ENCODE measurements at regions not wholly inside any gene's neighbourhood (a gene's known extent, or its start where the extent isn't known, plus 50 kb on each side); places are given as distances from the start of the nearest gene placed in this dataset.

DNA sequence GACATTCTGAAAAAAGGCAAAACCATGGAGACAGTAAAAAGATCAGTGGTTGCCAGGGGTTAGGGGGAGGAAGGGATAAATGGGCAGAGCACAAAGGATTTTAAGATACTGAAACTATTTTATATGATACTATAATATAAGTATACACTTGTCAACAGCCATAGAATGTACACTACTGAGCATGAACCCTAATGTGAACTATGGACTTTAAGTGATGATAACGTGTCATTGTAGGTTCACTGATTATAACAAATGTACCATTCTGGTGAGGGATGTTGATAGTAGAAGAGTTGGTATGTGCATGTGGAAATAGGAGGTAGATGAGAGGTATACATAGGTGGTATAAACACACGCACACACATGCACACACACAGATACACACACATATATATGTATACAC lies 241.6 kb downstream of the NOL4 start:
- no peaks in the 10 kb centered on the region for H3K27me3 ChIP-seq (ENCODE audit: insufficient read depth, insufficient read length)
- H3K4me1 ChIP-seq (ENCODE audit: insufficient read depth, insufficient read length): no peaks in the 10 kb centered on the region
- no peak for DNase-seq (ENCODE audit: low read depth, low spot score)
- no peak for TF ChIP-seq YY1 (IDR thresholded peaks at IDR 0.05; ENCODE audit: insufficient read depth, insufficient read length)
- no peak for TF ChIP-seq ZNF274 (IDR thresholded peaks at IDR 0.05; ENCODE audit: low read depth, low read length)
- no peak for TF ChIP-seq SUZ12 (IDR thresholded peaks at IDR 0.05; ENCODE audit: extremely low read depth, insufficient read depth, insufficient read length)
- H3K9ac ChIP-seq (ENCODE audit: insufficient read length, low read depth): no peak overlapping the region
- no peak overlapping the region for H3K4me3 ChIP-seq (ENCODE audit: insufficient read length, low read depth)
- no peaks in the 10 kb centered on the region for H3K36me3 ChIP-seq (ENCODE audit: insufficient read depth, insufficient read length, low read length)
- no peaks in the 10 kb centered on the region for H3K9me3 ChIP-seq (ENCODE audit: insufficient read depth, low read length)

DNA sequence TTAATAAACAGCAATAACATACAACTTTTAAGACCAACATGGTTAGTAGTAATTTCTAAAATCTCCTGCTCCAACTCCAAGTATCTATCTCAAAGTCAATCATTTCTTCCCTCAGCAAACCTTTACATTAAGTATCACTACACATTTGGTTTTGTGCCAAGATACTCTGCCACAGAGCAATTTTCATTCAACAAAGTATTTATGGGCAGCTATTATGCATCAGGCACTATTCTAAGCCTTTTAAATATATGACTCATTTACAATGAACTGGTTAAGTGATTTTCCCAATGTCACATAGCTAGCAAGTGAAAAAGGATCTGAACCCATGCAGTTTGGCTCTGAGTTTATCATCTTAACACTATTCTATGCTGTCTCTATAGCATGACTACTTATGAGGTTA lies 264.3 kb downstream of the NOL4 start:
- TF ChIP-seq ZNF274 (IDR thresholded peaks at IDR 0.05; ENCODE audit: low read depth, low read length) (no peak), YY1 (IDR thresholded peaks at IDR 0.05; ENCODE audit: insufficient read depth, insufficient read length) (no peak), SUZ12 (IDR thresholded peaks at IDR 0.05; ENCODE audit: extremely low read depth, insufficient read depth, insufficient read length) (no peak)
- no peak for DNase-seq (ENCODE audit: low read depth, low spot score)

DNA sequence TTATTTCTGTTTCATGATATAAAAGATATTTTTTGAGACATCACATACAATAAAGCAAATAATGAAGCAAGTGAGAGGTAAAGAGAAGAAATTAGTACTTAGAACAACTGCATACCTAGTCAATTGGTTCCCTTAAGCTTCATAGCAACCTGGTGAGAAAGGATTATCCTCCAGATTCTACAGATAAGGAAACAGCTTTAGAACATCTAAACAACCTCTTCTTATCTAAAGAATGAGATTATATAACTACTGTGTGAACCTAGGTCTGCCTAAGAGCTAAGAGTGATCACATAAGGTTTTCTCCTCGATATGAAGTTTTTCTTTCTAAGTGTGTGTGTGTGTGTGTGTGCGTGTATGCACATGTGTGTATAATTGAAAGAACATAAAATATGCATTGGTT lies 265.1 kb downstream of the NOL4 start:
- TF ChIP-seq ZNF274 (IDR thresholded peaks at IDR 0.05; ENCODE audit: low read depth, low read length): no peak
- no peak for TF ChIP-seq SUZ12 (IDR thresholded peaks at IDR 0.05; ENCODE audit: extremely low read depth, insufficient read depth, insufficient read length)
- no peak for TF ChIP-seq YY1 (IDR thresholded peaks at IDR 0.05; ENCODE audit: insufficient read depth, insufficient read length)
- H3K27me3 ChIP-seq (ENCODE audit: insufficient read depth, insufficient read length): no peaks in the 10 kb centered on the region
- no peaks in the 10 kb centered on the region for H3K36me3 ChIP-seq (ENCODE audit: insufficient read depth, insufficient read length, low read length)
- no peak overlapping the region for H3K4me3 ChIP-seq (ENCODE audit: insufficient read length, low read depth)
- H3K9ac ChIP-seq (ENCODE audit: insufficient read length, low read depth): no peak overlapping the region
- no peaks in the 10 kb centered on the region for H3K9me3 ChIP-seq (ENCODE audit: insufficient read depth, low read length)
- no peaks in the 10 kb centered on the region for H3K4me1 ChIP-seq (ENCODE audit: insufficient read depth, insufficient read length)
- no peak for DNase-seq (ENCODE audit: low read depth, low spot score)

More for the DNA sequence above, 264.3 kb downstream of the NOL4 start:
- no peaks in the 10 kb centered on the region for H3K9me3 ChIP-seq (ENCODE audit: insufficient read depth, low read length)
- no peak overlapping the region for H3K9ac ChIP-seq (ENCODE audit: insufficient read length, low read depth)
- H3K27me3 ChIP-seq (ENCODE audit: insufficient read depth, insufficient read length): no peaks in the 10 kb centered on the region
- H3K4me3 ChIP-seq (ENCODE audit: insufficient read length, low read depth): no peak overlapping the region
- H3K4me1 ChIP-seq (ENCODE audit: insufficient read depth, insufficient read length): no peaks in the 10 kb centered on the region
- H3K36me3 ChIP-seq (ENCODE audit: insufficient read depth, insufficient read length, low read length): no peaks in the 10 kb centered on the region

DNA sequence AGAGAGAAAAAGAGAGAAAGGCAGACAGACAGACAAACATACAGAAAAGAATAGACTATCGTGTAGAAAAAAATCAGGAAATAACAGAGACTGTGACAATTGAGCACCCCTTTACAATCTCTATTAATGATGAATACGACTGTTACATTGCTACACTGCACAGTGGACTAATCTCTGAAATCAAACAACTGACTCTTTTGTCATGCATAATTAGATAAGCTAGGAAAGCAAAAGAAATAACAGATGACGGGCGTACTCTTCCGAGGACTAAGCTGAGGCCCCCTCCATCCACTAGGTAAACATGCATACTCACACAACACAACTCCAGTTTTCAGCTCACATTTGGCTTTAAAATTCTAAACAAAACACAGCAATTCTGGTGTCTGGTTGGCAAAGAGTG lies 267.0 kb downstream of the NOL4 start:
- Histone ChIP-seq H3K4me3 (ENCODE audit: insufficient read length, low read depth) (no peak overlapping the region), H3K4me1 (ENCODE audit: insufficient read depth, insufficient read length) (no peaks in the 10 kb centered on the region), H3K36me3 (ENCODE audit: insufficient read depth, insufficient read length, low read length) (no peaks in the 10 kb centered on the region), H3K9ac (ENCODE audit: insufficient read length, low read depth) (no peak overlapping the region), H3K27me3 (ENCODE audit: insufficient read depth, insufficient read length) (no peaks in the 10 kb centered on the region), H3K9me3 (ENCODE audit: insufficient read depth, low read length) (no peaks in the 10 kb centered on the region)
- DNase-seq (ENCODE audit: low read depth, low spot score): no peak
- TF ChIP-seq YY1 (IDR thresholded peaks at IDR 0.05; ENCODE audit: insufficient read depth, insufficient read length) (no peak), SUZ12 (IDR thresholded peaks at IDR 0.05; ENCODE audit: extremely low read depth, insufficient read depth, insufficient read length) (no peak), ZNF274 (IDR thresholded peaks at IDR 0.05; ENCODE audit: low read depth, low read length) (no peak)

DNA sequence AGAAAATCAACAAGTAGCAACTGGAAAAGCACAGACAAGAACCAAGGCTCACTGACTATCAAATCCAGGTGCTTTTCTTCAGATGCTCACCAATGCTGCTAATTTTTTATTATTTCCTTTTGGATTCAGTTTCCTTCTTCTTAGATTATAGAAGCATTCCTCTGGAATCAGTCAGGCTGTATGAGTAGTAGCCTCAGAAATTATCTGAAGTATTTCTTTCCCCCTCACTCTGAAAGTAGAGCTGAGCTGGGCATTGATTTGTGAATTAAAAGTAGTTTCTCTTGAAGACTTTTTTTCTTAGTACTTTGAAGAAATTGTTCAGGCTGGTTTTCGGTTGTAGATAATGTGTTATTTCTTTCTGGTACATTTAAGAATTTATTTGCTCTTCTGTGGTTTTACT lies 273.7 kb downstream of the NOL4 start:
- no peak for DNase-seq (ENCODE audit: low read depth, low spot score)
- no peak overlapping the region for H3K9ac ChIP-seq (ENCODE audit: insufficient read length, low read depth)
- H3K36me3 ChIP-seq (ENCODE audit: insufficient read depth, insufficient read length, low read length): no peaks in the 10 kb centered on the region
- H3K9me3 ChIP-seq (ENCODE audit: insufficient read depth, low read length): no peaks in the 10 kb centered on the region
- no peak overlapping the region for H3K4me3 ChIP-seq (ENCODE audit: insufficient read length, low read depth)
- H3K4me1 ChIP-seq (ENCODE audit: insufficient read depth, insufficient read length): no peaks in the 10 kb centered on the region
- H3K27me3 ChIP-seq (ENCODE audit: insufficient read depth, insufficient read length): no peaks in the 10 kb centered on the region
- TF ChIP-seq ZNF274 (IDR thresholded peaks at IDR 0.05; ENCODE audit: low read depth, low read length): no peak
- TF ChIP-seq YY1 (IDR thresholded peaks at IDR 0.05; ENCODE audit: insufficient read depth, insufficient read length): no peak
- TF ChIP-seq SUZ12 (IDR thresholded peaks at IDR 0.05; ENCODE audit: extremely low read depth, insufficient read depth, insufficient read length): no peak

DNA sequence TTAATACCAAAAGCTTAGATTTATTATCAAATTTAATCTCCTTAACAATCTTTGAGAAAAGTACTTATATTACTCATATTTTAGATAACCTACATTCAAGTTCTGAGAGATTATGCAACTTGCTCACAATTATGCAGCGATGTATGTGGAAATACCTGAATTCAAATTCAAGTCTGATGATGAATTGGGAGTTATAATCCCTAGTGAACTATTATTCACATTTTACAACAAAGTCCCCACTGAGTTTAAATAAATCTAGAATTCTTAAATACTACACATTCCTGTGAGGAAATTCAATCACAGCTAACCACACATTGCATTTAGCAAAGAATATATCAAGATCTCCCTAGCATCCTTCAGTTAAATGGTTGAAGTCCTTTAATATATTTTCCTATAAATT lies 278.4 kb downstream of the NOL4 start:
- DNase-seq (ENCODE audit: low read depth, low spot score): no peak
- Histone ChIP-seq H3K36me3 (ENCODE audit: insufficient read depth, insufficient read length, low read length) (no peaks in the 10 kb centered on the region), H3K4me1 (ENCODE audit: insufficient read depth, insufficient read length) (no peaks in the 10 kb centered on the region), H3K4me3 (ENCODE audit: insufficient read length, low read depth) (no peak overlapping the region), H3K27me3 (ENCODE audit: insufficient read depth, insufficient read length) (no peaks in the 10 kb centered on the region), H3K9ac (ENCODE audit: insufficient read length, low read depth) (no peak overlapping the region), H3K9me3 (ENCODE audit: insufficient read depth, low read length) (no peaks in the 10 kb centered on the region)
- no peak for TF ChIP-seq YY1 (IDR thresholded peaks at IDR 0.05; ENCODE audit: insufficient read depth, insufficient read length)
- no peak for TF ChIP-seq ZNF274 (IDR thresholded peaks at IDR 0.05; ENCODE audit: low read depth, low read length)
- no peak for TF ChIP-seq SUZ12 (IDR thresholded peaks at IDR 0.05; ENCODE audit: extremely low read depth, insufficient read depth, insufficient read length)

DNA sequence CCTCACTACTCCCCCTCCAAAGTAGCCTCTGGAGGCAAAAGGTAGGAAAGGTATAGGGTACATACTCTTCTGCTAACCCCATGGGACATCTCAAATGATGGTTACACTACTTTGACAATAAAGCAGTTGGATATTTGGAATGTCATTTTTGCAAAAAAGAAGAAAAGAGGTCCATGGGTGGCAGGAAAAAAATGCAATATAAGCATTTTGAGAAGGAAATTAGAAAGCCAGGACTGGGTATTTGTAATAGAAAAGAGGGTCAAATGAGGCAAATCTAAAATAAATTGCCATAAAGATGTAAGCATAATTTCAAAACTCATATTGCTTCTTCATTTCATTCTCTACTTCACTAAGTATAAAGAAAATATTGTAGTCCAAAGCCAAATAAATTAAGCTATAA lies 280.2 kb downstream of the NOL4 start:
- no peak for DNase-seq (ENCODE audit: low read depth, low spot score)
- Histone ChIP-seq H3K9me3 (ENCODE audit: insufficient read depth, low read length) (no peaks in the 10 kb centered on the region), H3K27me3 (ENCODE audit: insufficient read depth, insufficient read length) (no peaks in the 10 kb centered on the region), H3K9ac (ENCODE audit: insufficient read length, low read depth) (no peak overlapping the region), H3K4me1 (ENCODE audit: insufficient read depth, insufficient read length) (no peaks in the 10 kb centered on the region), H3K36me3 (ENCODE audit: insufficient read depth, insufficient read length, low read length) (no peaks in the 10 kb centered on the region), H3K4me3 (ENCODE audit: insufficient read length, low read depth) (no peak overlapping the region)
- no peak for TF ChIP-seq ZNF274 (IDR thresholded peaks at IDR 0.05; ENCODE audit: low read depth, low read length)
- no peak for TF ChIP-seq SUZ12 (IDR thresholded peaks at IDR 0.05; ENCODE audit: extremely low read depth, insufficient read depth, insufficient read length)
- no peak for TF ChIP-seq YY1 (IDR thresholded peaks at IDR 0.05; ENCODE audit: insufficient read depth, insufficient read length)

Data from NT2/D1 (cell line).